Central memory CD8-positive, alpha-beta T cell (primary cell): ENCODE measurements at regions not wholly inside any gene's neighbourhood (a gene's known extent, or its start where the extent isn't known, plus 50 kb on each side); places are given as distances from the start of the nearest gene placed in this dataset.
"Not testable (repeated sequence)": the region's sequence is repeated elsewhere in the genome, so short reads cannot be mapped to it uniquely, and the experiment has no call there.

Experiments
- ATAC-seq: fragments of 150-1000 bp; cut with Tn5 transposase; replicated peaks from 2 replicates; pipeline ENCODE4 v1.10.0; 2022; ENCODE audit warnings: mild to moderate bottlenecking, moderate FRiP score, moderate number of reproducible peaks; ENCODE audit not compliant: poor library complexity, severe bottlenecking; ENCODE audit errors: extremely low read depth
- DNase-seq, 2 donors: peaks; one replicate each; pipeline ENCODE4 v3.0.0; 2021; ENCODE audit warnings: low spot score in 2 of 2
- H3K27ac Mint-ChIP-seq: one replicate; pipeline ENCODE4 v1.8.0; 2022; ENCODE audit warnings: low read depth, mild to moderate bottlenecking, moderate library complexity, mixed read lengths
- H3K27me3 Mint-ChIP-seq: one replicate; pipeline ENCODE4 v1.8.0; 2022; ENCODE audit warnings: mixed read lengths
- H3K36me3 Mint-ChIP-seq: one replicate; pipeline ENCODE4 v1.8.0; 2022; ENCODE audit warnings: mild to moderate bottlenecking, moderate library complexity, mixed read lengths; ENCODE audit not compliant: insufficient read depth
- H3K4me1 Mint-ChIP-seq: one replicate; pipeline ENCODE4 v1.8.0; 2022; ENCODE audit warnings: mixed read lengths
- H3K4me3 Mint-ChIP-seq: one replicate; pipeline ENCODE4 v1.8.0; 2022; ENCODE audit warnings: mild to moderate bottlenecking, moderate library complexity, mixed read lengths
- H3K9me3 Mint-ChIP-seq: one replicate; pipeline ENCODE4 v1.8.0; 2022; ENCODE audit warnings: mixed read lengths

GRCh38 chr14:59137256-59137655 is 51.2 kb upstream of the DAAM1 start:
- no peak overlapping the region for H3K27ac Mint-ChIP-seq
- H3K36me3 Mint-ChIP-seq, result no peaks in the 10 kb centered on the region

DNA sequence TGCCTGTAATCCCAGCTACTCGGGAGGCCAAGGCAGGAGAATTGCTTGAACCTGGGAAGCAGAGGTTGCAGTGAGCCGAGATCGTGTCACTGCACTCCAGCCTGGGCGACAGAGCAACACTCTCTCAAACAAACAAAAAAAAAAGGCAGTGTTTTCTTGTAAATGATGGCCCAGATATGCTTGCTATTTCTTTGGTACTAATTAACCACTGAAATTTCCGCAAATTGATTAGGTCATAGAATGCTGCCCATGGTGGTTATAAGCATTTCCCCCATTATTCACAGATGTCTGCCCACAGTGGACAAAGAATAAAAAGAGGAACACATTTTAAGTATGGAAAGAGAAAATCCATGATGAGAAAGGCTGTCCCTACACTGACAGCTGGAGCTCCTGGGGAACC is 49.9 kb upstream of the DAAM1 start:
- peaks cover 31% of the 10 kb centered on the region for H3K27me3 Mint-ChIP-seq
- H3K27ac Mint-ChIP-seq, DNase-seq, H3K4me1 Mint-ChIP-seq, H3K4me3 Mint-ChIP-seq, H3K36me3 Mint-ChIP-seq, ATAC-seq, H3K9me3 Mint-ChIP-seq: not testable (repeated sequence)

More at GRCh38 chr14:59137256-59137655, 51.2 kb upstream of the DAAM1 start:
- ATAC-seq (no peak), DNase-seq (no peak)
- H3K27me3 Mint-ChIP-seq, result peaks cover 39% of the 10 kb centered on the region
- no peak overlapping the region for H3K4me3 Mint-ChIP-seq
- no peaks in the 10 kb centered on the region for H3K4me1 Mint-ChIP-seq
- no peaks in the 10 kb centered on the region for H3K9me3 Mint-ChIP-seq
